MCF 10A (cell line): ENCODE measurements at regions not wholly inside any gene's neighbourhood (a gene's known extent, or its start where the extent isn't known, plus 50 kb on each side); places are given as distances from the start of the nearest gene placed in this dataset.
"Not testable (repeated sequence)": the region's sequence is repeated elsewhere in the genome, so short reads cannot be mapped to it uniquely, and the experiment has no call there.

Experiments used
- BruUV-seq: library from RNA; stranded (reverse); fragments of 400-500 nt; replicated peaks from 2 replicates; lab custom pipeline; 2021; lab: Mats Ljungman, UMichigan
- CTCF ChIA-PET: fragments of 300-600 bp; sonication (Branson Sonifier 250); formaldehyde crosslinking; extraction: SDS; loops from one replicate; lab custom pipeline; 2021; ENCODE audit warnings: antibody characterized with exemption, inconsistent platforms; lab: Yijun Ruan, JAX
- POLR2A ChIA-PET: fragments of 300-600, 350-650 bp; sonication (Branson Sonifier 250); formaldehyde crosslinking; extraction: SDS; loops from one replicate; lab custom pipeline; 2020; ENCODE audit warnings: antibody characterized with exemption, inconsistent platforms; lab: Yijun Ruan, JAX
- DNase-seq: peaks from one replicate; pipeline ENCODE4 v3.0.0-alpha.2; 2018; ENCODE audit not compliant: unreplicated experiment
- H3K27ac Mint-ChIP-seq: one replicate; pipeline ENCODE4 v1.8.0; 2022; ENCODE audit warnings: mild to moderate bottlenecking, low read depth, mixed read lengths; ENCODE audit not compliant: unreplicated experiment
- H3K27me3 Mint-ChIP-seq: one replicate; pipeline ENCODE4 v1.8.0; 2022; ENCODE audit warnings: mixed read lengths; ENCODE audit not compliant: insufficient read depth, unreplicated experiment
- H3K36me3 Mint-ChIP-seq: one replicate; pipeline ENCODE4 v1.8.0; 2022; ENCODE audit warnings: mild to moderate bottlenecking, moderate library complexity, mixed read lengths; ENCODE audit not compliant: insufficient read depth, unreplicated experiment
- H3K4me1 Mint-ChIP-seq: one replicate; pipeline ENCODE4 v1.8.0; 2022; ENCODE audit warnings: mixed read lengths; ENCODE audit not compliant: insufficient read depth, unreplicated experiment
- H3K4me3 Mint-ChIP-seq: one replicate; pipeline ENCODE4 v1.8.0; 2022; ENCODE audit warnings: mild to moderate bottlenecking, moderate library complexity, mixed read lengths; ENCODE audit not compliant: unreplicated experiment
- H3K9me3 Mint-ChIP-seq: one replicate; pipeline ENCODE4 v1.8.0; 2022; ENCODE audit warnings: mixed read lengths; ENCODE audit not compliant: unreplicated experiment
- intact Hi-C: fragments of 100-400 bp; cut with micrococcal nuclease; formaldehyde crosslinking; loops from 2 replicates; pipeline ENCODE4 v1.14.1; 2022
- TF ChIP-seq, protein P1 (sequence below): fragments of 200-600 bp; IDR thresholded peaks from one replicate; pipeline ENCODE4 v1.8.0; 2022; ENCODE audit warnings: antibody characterized with exemption, mild to moderate bottlenecking; ENCODE audit not compliant: unreplicated experiment

DNA sequence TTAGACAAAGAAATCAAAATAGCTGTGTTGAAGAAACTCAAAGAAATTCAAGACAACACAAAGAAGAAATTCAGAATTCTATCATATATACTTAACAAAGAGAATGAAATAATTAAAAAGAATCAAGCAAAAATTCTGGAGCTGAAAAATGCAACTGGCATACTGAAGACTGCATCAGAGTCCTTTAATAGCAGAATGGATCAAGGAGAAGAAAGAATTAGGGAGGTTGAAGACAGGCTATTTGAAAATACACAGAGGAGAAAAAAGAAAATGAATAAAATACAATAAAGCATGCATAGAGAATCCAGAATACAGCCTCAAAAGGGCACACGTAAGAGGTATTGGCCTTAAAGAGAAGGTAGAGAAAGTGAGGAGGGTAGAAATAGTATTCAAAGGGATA lies 179.5 kb upstream of the SPIN4 start:
- intact Hi-C loops: no loop called here
- TF ChIP-seq, protein P1, sequence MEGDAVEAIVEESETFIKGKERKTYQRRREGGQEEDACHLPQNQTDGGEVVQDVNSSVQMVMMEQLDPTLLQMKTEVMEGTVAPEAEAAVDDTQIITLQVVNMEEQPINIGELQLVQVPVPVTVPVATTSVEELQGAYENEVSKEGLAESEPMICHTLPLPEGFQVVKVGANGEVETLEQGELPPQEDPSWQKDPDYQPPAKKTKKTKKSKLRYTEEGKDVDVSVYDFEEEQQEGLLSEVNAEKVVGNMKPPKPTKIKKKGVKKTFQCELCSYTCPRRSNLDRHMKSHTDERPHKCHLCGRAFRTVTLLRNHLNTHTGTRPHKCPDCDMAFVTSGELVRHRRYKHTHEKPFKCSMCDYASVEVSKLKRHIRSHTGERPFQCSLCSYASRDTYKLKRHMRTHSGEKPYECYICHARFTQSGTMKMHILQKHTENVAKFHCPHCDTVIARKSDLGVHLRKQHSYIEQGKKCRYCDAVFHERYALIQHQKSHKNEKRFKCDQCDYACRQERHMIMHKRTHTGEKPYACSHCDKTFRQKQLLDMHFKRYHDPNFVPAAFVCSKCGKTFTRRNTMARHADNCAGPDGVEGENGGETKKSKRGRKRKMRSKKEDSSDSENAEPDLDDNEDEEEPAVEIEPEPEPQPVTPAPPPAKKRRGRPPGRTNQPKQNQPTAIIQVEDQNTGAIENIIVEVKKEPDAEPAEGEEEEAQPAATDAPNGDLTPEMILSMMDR: no peak
- Mint-ChIP-seq H3K9me3 (peaks cover 40% of the 10 kb centered on the region), H3K4me3 (no peak overlapping the region), H3K27me3 (no peaks in the 10 kb centered on the region), H3K4me1 (no peaks in the 10 kb centered on the region), H3K36me3 (no peaks in the 10 kb centered on the region), H3K27ac (no peak overlapping the region)
- DNase-seq: no peak
- CTCF ChIA-PET: no interaction called here
- BruUV-seq: no TSS peak
- POLR2A ChIA-PET: interaction anchor here (0.7 kb wide), 1 partner anchor 847 kb away, joined by 3 read pairs; no protein-coding TSS in a partner anchor

DNA sequence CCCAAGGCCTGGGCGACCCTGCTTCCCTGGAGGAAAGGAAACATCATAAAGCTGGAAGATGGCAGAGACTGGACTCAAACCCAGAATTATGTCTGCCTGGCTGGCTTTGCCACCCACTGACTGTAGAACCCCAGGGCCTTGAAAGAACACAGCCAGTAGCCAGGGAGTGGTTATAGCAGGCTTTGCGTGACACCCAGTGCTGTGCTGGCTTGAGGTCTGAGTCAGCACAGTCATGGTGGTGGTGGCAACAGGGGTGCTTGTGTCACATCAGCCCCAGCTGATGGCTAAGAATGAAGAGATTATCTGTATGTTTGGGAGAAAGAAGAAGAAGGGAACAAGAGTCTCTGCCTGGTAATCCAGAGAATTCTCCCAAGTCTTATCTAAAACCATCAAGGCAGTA lies 178.8 kb upstream of the SPIN4 start:
- no peaks in the 10 kb centered on the region for H3K4me1 Mint-ChIP-seq
- CTCF ChIA-PET: no interaction called here
- intact Hi-C loops: no loop called here
- peaks cover 34% of the 10 kb centered on the region for H3K9me3 Mint-ChIP-seq
- POLR2A ChIA-PET: interaction anchor here (0.7 kb wide), 1 partner anchor 848 kb away, joined by 3 read pairs; no protein-coding TSS in a partner anchor
- H3K36me3 Mint-ChIP-seq: no peaks in the 10 kb centered on the region
- BruUV-seq: no TSS peak
- no peak overlapping the region for H3K27ac Mint-ChIP-seq
- DNase-seq: no peak
- H3K4me3 Mint-ChIP-seq: no peak overlapping the region
- H3K27me3 Mint-ChIP-seq: no peaks in the 10 kb centered on the region
- TF ChIP-seq, protein P1: no peak

DNA sequence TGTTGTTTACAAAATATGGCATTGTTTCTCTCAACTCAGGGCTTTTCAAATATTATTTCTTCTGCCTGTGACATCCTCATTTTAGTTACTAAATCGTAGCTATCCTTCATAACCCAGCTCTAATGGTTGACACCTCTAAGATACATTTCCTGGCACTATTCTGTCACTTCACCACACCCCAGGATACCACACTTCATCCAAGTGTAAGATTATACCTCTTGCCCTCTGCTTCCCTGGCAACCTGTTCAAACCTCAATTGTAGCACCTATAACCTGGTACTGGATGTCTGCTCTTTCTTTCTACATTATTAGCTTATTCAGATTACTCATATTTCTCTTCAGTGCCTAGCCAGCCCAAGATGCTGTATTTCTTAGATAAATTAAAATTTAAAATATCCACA lies 175.7 kb upstream of the SPIN4 start:
- peaks cover 20% of the 10 kb centered on the region for H3K9me3 Mint-ChIP-seq
- H3K36me3 Mint-ChIP-seq: no peaks in the 10 kb centered on the region

DNA sequence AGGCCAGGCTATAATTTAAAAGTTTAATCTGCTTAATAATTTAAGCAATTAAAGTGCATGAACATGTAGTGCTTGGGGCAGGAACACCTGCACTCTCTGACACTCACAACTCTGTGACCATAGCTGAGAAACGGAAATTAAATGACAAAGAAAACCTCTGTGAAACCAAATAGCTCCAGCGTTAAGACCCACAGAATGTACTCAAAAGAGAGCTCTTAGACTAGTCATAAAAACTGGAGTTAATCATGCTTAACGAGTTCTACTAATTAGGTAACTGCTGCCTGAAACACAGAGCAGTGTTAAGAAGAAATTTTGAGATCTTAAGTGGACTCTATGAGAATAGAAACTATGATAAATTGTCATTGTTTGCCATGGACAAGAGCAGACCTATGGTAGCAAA lies 174.4 kb upstream of the SPIN4 start:
- intact Hi-C loops: no loop called here
- ChIA-PET CTCF (interaction anchor here (0.6 to 1.3 kb wide), 4 partner anchors 10 to 162 kb away, joined by 3 to 4 read pairs (median 3); no protein-coding TSS in a partner anchor), POLR2A (no interaction called here)
- no peaks in the 10 kb centered on the region for H3K4me1 Mint-ChIP-seq
- DNase-seq: no peak
- H3K4me3 Mint-ChIP-seq: no peak overlapping the region
- H3K27me3 Mint-ChIP-seq: no peaks in the 10 kb centered on the region
- H3K36me3 Mint-ChIP-seq: no peaks in the 10 kb centered on the region
- no peak overlapping the region for H3K27ac Mint-ChIP-seq
- no TSS peak for BruUV-seq
- TF ChIP-seq, protein P1: no peak
- peaks cover 13% of the 10 kb centered on the region for H3K9me3 Mint-ChIP-seq

More for the DNA sequence above, 175.7 kb upstream of the SPIN4 start:
- BruUV-seq: no TSS peak
- Mint-ChIP-seq H3K4me3 (no peak overlapping the region), H3K27me3 (no peaks in the 10 kb centered on the region), H3K4me1 (no peaks in the 10 kb centered on the region), H3K27ac (no peak overlapping the region)
- POLR2A ChIA-PET: interaction anchor here (1.0 to 1.2 kb wide), 2 partner anchors 13 to 151 kb away, joined by 3 read pairs; no protein-coding TSS in a partner anchor
- no peak for DNase-seq
- CTCF ChIA-PET: interaction anchor here (1.3 kb wide), 1 partner anchor 161 kb away, joined by 4 read pairs; no protein-coding TSS in a partner anchor
- intact Hi-C loops: no loop called here
- TF ChIP-seq, protein P1: no peak

DNA sequence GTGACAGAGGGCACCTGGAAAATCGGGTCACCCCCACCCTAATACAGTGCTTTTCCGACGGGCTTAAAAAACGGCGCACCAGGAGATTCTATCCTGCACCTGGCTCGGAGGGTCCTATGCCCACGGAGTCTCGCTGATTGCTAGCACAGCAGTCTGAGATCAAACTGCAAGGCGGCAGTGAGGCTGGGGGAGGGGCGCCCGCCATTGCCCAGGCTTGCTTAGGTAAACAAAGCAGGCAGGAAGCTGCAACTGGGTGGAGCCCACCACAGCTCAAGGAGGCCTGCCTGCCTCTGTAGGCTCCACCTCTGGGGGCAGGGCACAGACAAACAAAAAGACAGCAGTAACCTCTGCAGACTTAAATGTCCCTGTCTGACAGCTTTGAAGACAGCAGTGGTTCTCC lies 168.2 kb upstream of the SPIN4 start:
- POLR2A ChIA-PET, CTCF ChIA-PET, H3K9me3 Mint-ChIP-seq, H3K36me3 Mint-ChIP-seq, H3K4me3 Mint-ChIP-seq, intact Hi-C loops, H3K4me1 Mint-ChIP-seq, DNase-seq, H3K27ac Mint-ChIP-seq, BruUV-seq, H3K27me3 Mint-ChIP-seq: not testable (repeated sequence)
